GM10266 (cell line): ENCODE measurements at regions not wholly inside any gene's neighbourhood (a gene's known extent, or its start where the extent isn't known, plus 50 kb on each side); places are given as distances from the start of the nearest gene placed in this dataset.

Experiments used
- DNase-seq: peaks from one replicate; pipeline ENCODE4 v3.0.0; 2012; ENCODE audit errors: extremely low spot score
- TF ChIP-seq, protein P1 (sequence below): IDR thresholded peaks from 2 replicates; pipeline ENCODE4 v1.5.1; 2012; ENCODE audit warnings: mild to moderate bottlenecking, low read depth; ENCODE audit not compliant: control insufficient read depth, insufficient read depth; ENCODE audit errors: missing control alignments

DNA sequence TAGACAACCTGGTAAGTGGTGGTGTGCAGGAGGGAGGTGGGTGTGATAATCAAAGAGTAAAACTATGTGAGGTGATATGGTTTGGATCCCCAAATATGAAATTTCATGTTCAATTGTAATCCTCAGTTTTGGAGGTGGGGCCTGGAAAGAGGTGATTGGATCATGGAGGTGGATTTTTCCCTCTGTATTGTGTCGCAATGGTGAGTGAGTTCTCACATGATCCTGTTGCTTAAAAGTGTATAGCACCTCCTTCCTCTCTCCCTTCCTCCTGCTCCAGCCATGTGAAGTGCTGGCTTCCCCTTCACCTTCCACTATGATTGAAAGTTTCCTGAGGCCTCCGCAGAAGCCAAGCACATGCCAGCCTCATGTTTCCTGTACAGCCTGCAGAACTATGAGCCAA lies 270.2 kb upstream of the FOXG1 start:
- DNase-seq, result no peak
- TF ChIP-seq, protein P1, sequence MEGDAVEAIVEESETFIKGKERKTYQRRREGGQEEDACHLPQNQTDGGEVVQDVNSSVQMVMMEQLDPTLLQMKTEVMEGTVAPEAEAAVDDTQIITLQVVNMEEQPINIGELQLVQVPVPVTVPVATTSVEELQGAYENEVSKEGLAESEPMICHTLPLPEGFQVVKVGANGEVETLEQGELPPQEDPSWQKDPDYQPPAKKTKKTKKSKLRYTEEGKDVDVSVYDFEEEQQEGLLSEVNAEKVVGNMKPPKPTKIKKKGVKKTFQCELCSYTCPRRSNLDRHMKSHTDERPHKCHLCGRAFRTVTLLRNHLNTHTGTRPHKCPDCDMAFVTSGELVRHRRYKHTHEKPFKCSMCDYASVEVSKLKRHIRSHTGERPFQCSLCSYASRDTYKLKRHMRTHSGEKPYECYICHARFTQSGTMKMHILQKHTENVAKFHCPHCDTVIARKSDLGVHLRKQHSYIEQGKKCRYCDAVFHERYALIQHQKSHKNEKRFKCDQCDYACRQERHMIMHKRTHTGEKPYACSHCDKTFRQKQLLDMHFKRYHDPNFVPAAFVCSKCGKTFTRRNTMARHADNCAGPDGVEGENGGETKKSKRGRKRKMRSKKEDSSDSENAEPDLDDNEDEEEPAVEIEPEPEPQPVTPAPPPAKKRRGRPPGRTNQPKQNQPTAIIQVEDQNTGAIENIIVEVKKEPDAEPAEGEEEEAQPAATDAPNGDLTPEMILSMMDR, result no peak

DNA sequence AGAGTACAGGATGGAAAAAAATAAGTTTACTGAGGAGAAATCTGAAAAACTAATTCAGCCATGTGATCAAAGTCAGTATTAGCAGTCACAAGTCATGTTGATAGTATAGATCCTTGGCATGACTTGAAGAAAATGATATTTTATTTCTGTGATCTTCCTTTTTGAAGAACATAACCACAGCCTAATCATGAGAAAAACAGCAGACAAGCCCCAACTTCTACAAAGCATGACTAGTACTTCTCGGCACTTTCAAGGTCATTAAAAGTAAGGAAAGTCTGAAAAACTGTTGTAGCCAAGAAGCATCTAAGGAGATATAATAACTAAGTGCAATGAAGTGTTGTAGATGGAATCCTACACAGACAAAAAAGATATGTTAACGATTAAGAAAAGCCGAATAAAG lies 264.1 kb upstream of the FOXG1 start:
- DNase-seq, result no peak

DNA sequence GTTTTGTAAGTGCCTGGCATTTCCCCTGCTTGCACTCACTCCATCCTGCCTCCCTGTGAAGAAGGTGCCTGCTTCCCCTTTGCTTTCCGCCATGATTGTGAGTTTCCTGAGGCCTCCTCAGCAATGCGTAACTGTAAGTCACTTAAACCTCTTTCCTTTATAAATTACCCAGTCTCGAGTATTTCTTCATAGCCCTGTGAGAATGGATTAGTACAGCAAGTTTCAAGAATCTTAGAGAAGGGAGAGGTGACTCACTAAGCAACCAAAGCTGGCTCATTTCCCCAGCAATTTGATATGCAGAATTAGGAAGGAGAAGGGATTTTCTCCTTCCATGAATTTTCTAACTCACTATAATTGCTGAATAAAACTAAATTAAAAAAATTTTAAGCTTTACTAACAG lies 251.0 kb upstream of the FOXG1 start:
- TF ChIP-seq, protein P1, result no peak
- no peak for DNase-seq

More for the DNA sequence above, 264.1 kb upstream of the FOXG1 start:
- TF ChIP-seq, protein P1, result no peak

DNA sequence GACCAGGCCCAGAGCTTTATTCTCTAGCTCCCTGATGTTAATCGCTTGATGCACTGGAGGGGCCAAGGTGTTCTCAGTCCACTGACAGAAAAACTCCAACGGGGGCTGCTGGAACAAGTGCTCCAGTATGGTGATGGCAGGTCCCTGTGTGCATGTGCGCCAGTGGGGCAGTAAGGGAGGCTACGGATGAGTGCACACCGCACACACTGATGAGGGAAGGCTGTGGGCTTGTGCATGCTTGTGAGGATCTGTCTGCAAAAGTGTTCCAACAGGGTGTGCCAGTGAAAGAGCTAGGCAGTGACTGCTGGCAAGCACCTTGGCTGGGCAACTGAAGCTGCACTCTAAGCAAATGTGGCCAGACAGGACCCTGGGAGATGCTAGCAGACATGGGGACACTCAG lies 229.7 kb upstream of the FOXG1 start:
- DNase-seq, result no peak
- TF ChIP-seq, protein P1, result no peak

DNA sequence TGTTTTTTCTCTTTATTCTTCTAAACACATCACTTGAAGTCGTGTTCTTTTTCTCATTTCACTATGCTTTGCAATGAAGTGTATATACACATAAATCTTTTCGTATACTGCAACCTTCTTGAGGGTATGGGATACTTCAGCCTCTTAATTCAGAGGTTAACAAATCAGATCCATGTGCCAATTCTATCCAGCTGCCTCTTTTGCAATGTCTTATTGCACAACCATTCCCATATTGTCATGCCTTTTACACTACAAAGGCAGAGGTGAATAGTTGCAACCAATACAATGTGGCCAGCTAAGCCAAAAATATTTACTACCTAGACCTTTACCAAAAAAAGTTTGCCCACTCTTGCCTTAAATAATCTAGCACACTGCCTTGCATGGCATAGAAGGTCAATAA lies 224.5 kb upstream of the FOXG1 start:
- no peak for DNase-seq

DNA sequence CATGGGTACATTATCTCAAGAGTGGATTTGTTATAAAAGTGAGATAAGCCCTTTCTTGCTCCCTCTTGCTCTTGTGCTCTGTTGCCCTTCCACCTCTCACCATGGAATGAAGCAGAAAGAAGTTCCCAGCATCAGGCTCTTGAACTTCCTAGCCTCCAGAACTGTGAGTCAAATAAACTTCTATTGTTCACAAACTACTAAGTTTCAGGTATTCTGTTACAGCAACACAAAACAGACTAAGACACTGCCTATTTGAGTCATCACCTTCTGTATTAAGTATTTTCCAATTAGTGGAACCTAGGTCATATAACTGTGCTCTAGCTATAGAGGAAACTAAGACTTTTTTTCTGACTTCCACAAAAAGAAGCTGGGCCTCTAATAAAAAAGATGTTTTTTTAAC lies 201.2 kb upstream of the FOXG1 start:
- TF ChIP-seq, protein P1, result no peak
- DNase-seq, result no peak

More for the DNA sequence above, 224.5 kb upstream of the FOXG1 start:
- TF ChIP-seq, protein P1, result no peak

DNA sequence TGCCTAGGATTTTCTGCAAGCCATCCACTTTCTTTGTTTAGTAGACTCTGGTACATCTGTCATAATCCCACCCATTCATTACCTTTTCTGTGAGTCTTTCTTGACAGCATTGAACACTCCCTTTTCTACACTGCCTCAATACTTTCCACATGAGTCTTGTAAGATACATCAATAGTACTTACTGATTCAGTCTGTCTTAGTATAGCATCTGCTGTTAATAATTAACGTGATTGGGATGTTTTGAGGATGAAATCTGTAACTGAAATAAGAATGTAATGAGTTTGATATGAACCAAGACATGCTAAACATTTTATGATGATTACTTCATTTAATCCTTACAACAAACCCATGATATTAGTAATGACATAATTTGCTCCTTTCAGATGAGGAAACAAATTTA lies 196.2 kb upstream of the FOXG1 start:
- TF ChIP-seq, protein P1, result no peak
- DNase-seq, result no peak
